Naive thymus-derived CD8-positive, alpha-beta T cell (primary cell): ENCODE measurements at regions not wholly inside any gene's neighbourhood (a gene's known extent, or its start where the extent isn't known, plus 50 kb on each side); places are given as distances from the start of the nearest gene placed in this dataset.
A peak's percentile ranks its signal among the peaks of the same experiment; 100 is the strongest.

ENCODE experiments used
- ATAC-seq, 2 donors: fragments of 150-1000 bp; cut with Tn5 transposase in 1 of 2; sonication (Bioruptor Pico), chemical (Tn5 transposase) in 1 of 2; 1 replicate in 1 of 2; 2 replicates in 1 of 2; pipeline ENCODE4 v1.10.0; 2021; ENCODE audit warnings: mild to moderate bottlenecking in 2 of 2, moderate library complexity in 2 of 2
- POLR2A ChIA-PET: fragments of 350-600 bp; sonication (Branson Sonifier 250); formaldehyde crosslinking; loops from one replicate; lab custom pipeline; 2021; ENCODE audit warnings: antibody characterized with exemption; lab: Charles Lee
- DNase-seq, 10 donors: peaks; one replicate each; pipeline versions ENCODE4 v3.0.0 to v3.0.0-alpha.2; 2020 to 2022
- H3K27ac Mint-ChIP-seq, 10 donors: one replicate each; pipeline ENCODE4 v1.8.0; 2020 to 2022; ENCODE audit warnings: mild to moderate bottlenecking in 10 of 10, mixed read lengths in 10 of 10, moderate library complexity in 4 of 10, inconsistent platforms in 1 of 10
- H3K27me3 Mint-ChIP-seq, 5 donors: one replicate each; pipeline ENCODE4 v1.8.0; 2021 to 2022; ENCODE audit warnings: mixed read lengths in 5 of 5
- H3K36me3 Mint-ChIP-seq, 3 donors: one replicate each; pipeline ENCODE4 v1.8.0; 2020 to 2022; ENCODE audit warnings: mixed read lengths in 3 of 3, mild to moderate bottlenecking in 2 of 3, inconsistent platforms in 1 of 3
- H3K4me1 Mint-ChIP-seq, 4 donors: one replicate each; pipeline ENCODE4 v1.8.0; 2021 to 2022; ENCODE audit warnings: mixed read lengths in 4 of 4
- H3K4me3 Mint-ChIP-seq, 10 donors: one replicate each; pipeline ENCODE4 v1.8.0; 2020 to 2022; ENCODE audit warnings: mild to moderate bottlenecking in 10 of 10, mixed read lengths in 10 of 10, moderate library complexity in 6 of 10, inconsistent platforms in 1 of 10
- H3K9me3 Mint-ChIP-seq, 9 donors: one replicate each; pipeline ENCODE4 v1.8.0; 2020 to 2022; ENCODE audit warnings: mixed read lengths in 9 of 9, mild to moderate bottlenecking in 3 of 9, inconsistent platforms in 1 of 9, moderate library complexity in 1 of 9

DNA sequence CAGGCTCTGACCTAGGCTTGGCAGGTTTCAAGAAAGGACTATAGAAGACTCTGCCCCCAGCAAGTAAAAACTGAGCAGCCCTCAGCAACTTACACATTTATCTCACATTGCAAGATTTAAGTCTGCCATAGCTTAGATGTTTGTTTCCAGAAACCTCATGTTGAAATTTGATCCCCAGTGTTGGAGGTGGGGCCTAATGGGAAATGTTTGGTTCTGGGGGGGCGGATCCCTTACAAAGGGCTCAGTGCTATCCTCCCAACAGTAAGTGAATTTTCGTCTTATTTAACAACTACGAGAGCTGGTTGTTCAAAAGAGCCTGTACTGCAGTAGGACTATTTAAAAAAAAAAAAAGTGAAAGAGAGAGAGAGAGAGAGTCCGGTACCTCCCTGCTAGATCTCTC lies 125.2 kb upstream of the PROK2 start:
- H3K36me3 Mint-ChIP-seq = no peaks in the 10 kb centered on the region
- ATAC-seq (no peak), DNase-seq (no peak)
- no peak overlapping the region for H3K4me3 Mint-ChIP-seq
- H3K9me3 Mint-ChIP-seq = no peaks in the 10 kb centered on the region
- peaks cover 0 to 33% (median 8%) of the 10 kb centered on the region in 5 donors for H3K27me3 Mint-ChIP-seq
- H3K4me1 Mint-ChIP-seq = peaks cover 1 to 21% (median 5%) of the 10 kb centered on the region in 4 donors
- no peak overlapping the region for H3K27ac Mint-ChIP-seq
- POLR2A ChIA-PET = no interaction called here

DNA sequence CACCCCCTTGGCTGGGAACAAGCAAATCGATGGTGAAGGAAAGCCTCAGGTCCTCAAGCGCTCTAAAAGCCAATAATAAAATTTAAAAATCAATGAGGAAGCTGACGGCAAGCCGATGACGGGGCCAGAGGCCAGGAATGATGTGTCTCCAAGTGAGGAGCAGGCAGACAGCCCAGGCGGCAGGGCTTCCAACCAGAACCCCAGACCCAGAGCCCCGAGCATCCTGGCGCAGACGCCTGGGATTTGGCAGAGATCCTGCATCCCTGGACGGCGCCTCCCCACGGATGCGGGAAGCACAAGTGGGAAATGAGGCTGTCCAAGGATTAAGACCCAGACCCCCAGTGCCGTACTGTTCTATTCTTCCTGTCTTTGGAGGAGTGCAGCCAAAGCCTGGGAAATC lies 123.0 kb upstream of the PROK2 start:
- POLR2A ChIA-PET = no interaction called here
- Mint-ChIP-seq H3K27me3 (peaks cover 0 to 35% (median 8%) of the 10 kb centered on the region in 5 donors), H3K4me3 (no peak overlapping the region), H3K4me1 (peaks cover 1 to 28% (median 5%) of the 10 kb centered on the region in 4 donors), H3K27ac (no peak overlapping the region), H3K36me3 (no peaks in the 10 kb centered on the region), H3K9me3 (no peaks in the 10 kb centered on the region)
- ATAC-seq (no peak), DNase-seq (no peak)

DNA sequence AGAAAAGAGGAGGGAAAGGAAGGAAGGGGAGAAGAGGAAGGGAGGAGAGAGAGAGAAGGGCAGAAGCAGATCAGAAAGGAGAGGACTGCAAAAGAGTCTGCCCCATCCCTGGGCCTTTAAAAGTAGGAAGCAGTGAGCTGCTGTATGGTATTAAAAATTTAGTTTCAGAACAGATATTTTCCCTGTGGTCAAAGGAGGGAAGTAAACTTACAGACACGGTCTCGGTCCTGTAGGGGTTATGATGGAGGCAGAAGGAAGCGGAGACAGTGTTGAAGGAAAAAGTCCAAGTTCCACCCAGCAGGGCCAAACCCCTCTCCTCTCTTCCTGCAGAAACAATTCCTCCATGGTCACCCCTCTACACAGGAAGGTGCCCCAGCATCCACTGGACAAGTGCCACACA lies 122.0 kb upstream of the PROK2 start:
- Mint-ChIP-seq H3K27me3 (peaks cover 2 to 40% (median 8%) of the 10 kb centered on the region in 5 donors), H3K27ac (no peak overlapping the region), H3K9me3 (no peaks in the 10 kb centered on the region), H3K4me3 (no peak overlapping the region), H3K36me3 (no peaks in the 10 kb centered on the region), H3K4me1 (peaks cover 1 to 28% (median 5%) of the 10 kb centered on the region in 4 donors)
- DNase-seq (no peak), ATAC-seq (no peak)
- POLR2A ChIA-PET = no interaction called here

DNA sequence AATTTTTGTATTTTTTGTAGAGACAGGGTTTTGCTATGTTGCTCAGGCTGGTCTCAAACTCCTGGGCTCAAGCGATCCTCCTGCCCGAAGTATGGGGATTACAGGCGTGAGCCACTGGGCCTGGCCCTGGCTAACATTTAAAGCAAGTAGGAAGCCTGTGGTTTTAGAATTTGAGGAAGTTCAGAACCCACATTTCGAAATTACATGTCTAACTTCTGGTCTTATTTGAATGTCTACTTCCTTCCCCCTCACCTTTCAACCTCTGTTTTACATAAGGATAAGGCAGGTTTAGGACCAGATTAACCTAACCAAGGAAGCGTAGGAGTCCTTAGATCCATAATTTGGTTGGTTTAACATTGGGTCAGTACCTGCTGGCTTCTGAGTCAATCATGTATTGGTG lies 120.5 kb upstream of the PROK2 start:
- no peak overlapping the region for H3K4me3 Mint-ChIP-seq
- H3K4me1 Mint-ChIP-seq = peaks cover 3 to 28% (median 5%) of the 10 kb centered on the region in 4 donors
- DNase-seq (peak in 1 of 10 donors; percentile 7), ATAC-seq (no peak)
- no peak overlapping the region for H3K27ac Mint-ChIP-seq
- H3K9me3 Mint-ChIP-seq = peaks cover 0 to 2% (median 0%) of the 10 kb centered on the region in 9 donors
- POLR2A ChIA-PET = no interaction called here
- H3K27me3 Mint-ChIP-seq = peaks cover 2 to 32% (median 14%) of the 10 kb centered on the region in 5 donors
- H3K36me3 Mint-ChIP-seq = no peaks in the 10 kb centered on the region

DNA sequence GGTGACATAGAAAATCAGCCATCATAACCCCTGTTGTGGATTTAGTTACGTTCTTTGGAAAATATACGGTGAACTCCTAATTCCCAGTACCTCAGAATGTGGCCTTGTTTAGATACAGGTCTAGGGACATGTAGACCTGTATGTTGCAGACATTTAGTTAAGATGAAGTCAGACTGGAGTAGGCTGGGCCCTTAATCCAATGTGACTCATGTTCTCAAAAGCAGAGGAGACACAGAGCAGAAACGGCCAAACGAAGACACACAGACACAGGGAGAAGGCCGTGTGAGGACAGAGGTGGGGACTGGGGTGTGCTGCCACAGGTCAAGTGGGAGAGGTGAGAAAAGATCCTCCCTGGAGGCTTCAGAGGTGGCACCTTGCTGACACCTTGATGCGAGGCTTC lies 119.0 kb upstream of the PROK2 start:
- Mint-ChIP-seq H3K4me1 (peaks cover 3 to 28% (median 5%) of the 10 kb centered on the region in 4 donors), H3K27ac (no peak overlapping the region), H3K27me3 (peaks cover 5 to 31% (median 17%) of the 10 kb centered on the region in 5 donors), H3K9me3 (peaks cover 0 to 2% (median 0%) of the 10 kb centered on the region in 9 donors), H3K36me3 (no peaks in the 10 kb centered on the region), H3K4me3 (no peak overlapping the region)
- no peak for DNase-seq
- POLR2A ChIA-PET = no interaction called here
- no peak for ATAC-seq

DNA sequence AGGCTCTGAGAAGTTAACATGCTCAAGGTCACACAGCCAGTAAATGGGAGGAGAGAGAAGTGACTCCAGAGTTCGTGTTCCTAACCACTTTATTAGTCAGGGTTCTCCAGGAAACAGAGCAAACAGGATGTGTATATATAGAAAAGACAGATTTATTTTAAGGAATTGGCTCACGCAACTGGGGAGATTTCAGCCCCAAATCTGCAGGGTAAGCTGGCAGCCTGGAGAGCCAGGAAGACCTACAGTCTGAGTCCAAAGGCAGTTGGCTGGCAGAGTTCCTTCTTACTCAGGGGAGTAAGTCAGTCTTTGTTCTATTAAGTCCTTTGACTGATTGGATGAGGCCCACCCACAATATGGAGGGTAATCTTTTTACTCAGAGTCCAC lies 118.2 kb upstream of the PROK2 start:
- Mint-ChIP-seq H3K27me3 (peaks cover 2 to 30% (median 16%) of the 10 kb centered on the region in 5 donors), H3K4me3 (no peak overlapping the region), H3K9me3 (peaks cover 0 to 2% (median 0%) of the 10 kb centered on the region in 9 donors), H3K36me3 (no peaks in the 10 kb centered on the region), H3K4me1 (peaks cover 2 to 28% (median 5%) of the 10 kb centered on the region in 4 donors), H3K27ac (no peak overlapping the region)
- ATAC-seq (no peak), DNase-seq (no peak)
- POLR2A ChIA-PET = no interaction called here

DNA sequence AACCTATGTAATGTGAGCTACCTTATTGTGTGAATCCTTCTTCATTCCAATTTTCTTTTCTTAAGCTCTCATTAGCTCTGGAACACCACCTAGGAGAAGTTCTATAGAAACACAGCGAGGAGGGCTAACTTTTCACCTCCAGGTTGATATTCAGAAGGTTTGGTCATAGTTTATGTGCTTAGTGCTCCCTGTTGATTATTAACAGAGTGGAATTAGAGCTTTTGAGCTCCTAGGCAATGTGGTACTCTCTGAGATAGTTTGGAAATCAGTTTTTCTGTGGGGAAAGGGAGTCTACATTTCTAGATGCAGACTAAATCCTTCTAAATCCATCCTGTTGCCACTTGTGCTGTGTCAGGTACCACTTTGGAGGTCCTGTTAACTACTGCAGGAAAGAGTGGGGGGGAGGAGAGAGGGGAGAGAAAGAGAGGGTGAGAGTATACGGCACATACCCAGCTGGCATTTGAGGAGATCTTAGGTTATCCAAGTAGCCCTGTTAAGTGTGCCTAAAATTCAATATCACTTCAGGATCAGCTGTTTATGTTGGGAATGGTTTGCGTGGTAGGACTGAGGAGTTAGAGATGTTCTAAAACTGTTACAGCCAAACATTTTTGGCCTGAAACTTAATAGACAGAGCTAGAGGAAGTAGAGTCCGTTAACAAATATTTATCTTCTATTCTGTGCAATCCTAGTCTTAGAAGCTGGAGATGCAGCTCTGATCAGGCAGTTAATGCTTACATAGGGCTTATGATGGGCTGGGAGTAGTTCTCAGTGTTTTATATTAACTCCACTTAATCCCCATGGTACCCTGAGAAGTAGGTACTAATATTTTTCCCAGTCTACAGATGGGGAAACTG lies 117.5 kb upstream of the PROK2 start:
- Mint-ChIP-seq H3K4me1 (peaks cover 2 to 28% (median 5%) of the 10 kb centered on the region in 4 donors), H3K9me3 (peaks cover 0 to 2% (median 0%) of the 10 kb centered on the region in 9 donors), H3K27ac (no peak overlapping the region), H3K4me3 (no peak overlapping the region), H3K27me3 (peaks cover 0 to 36% (median 19%) of the 10 kb centered on the region in 5 donors), H3K36me3 (no peaks in the 10 kb centered on the region)
- no peak for DNase-seq
- no peak for ATAC-seq
- POLR2A ChIA-PET = interaction anchor here (0.5 kb wide), 1 partner anchor 641 kb away, joined by 3 read pairs; no protein-coding TSS in a partner anchor

DNA sequence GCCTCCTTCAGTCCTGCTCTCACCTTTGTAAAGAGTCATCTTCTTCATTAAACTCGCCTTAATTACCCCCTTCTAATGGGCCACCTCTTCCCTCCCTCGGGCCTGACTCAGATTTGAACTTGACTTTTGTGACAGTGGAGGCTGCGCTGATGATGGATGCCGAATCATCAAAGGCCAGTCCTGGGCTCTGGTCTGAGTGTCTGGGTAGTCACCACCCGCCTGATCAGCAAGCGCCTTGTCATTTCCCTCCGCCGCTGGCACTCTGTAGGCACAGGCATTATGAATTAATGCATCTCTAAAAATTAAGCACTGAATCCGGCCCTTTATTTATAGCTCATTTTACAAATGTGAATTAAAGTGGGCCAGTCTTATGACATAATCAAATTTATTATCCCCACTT lies 116.7 kb upstream of the PROK2 start:
- Mint-ChIP-seq H3K4me3 (no peak overlapping the region), H3K27me3 (peaks cover 0 to 36% (median 19%) of the 10 kb centered on the region in 5 donors), H3K9me3 (peaks cover 0 to 2% (median 0%) of the 10 kb centered on the region in 9 donors), H3K36me3 (no peaks in the 10 kb centered on the region), H3K4me1 (peaks cover 2 to 21% (median 5%) of the 10 kb centered on the region in 4 donors), H3K27ac (no peak overlapping the region)
- POLR2A ChIA-PET = no interaction called here
- ATAC-seq (no peak), DNase-seq (no peak)

DNA sequence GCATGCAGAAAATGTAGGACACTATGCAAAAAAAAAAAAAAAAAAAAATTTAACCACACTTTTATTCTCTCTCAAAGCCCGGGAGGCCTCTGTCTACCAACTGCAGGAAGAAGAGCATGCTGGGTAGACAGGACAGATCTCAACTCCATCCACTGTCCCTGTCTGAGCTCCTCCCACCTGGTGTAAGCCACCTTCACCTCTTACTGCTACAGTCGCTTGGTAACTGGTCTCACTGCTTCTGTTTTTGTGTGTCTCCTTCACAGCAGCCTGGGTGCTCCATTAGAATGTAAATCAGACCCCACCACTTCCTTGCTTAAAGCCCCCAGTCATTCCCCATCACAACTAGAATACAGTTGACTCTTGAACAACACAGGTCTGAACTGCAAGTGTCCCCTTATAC lies 115.1 kb upstream of the PROK2 start:
- Mint-ChIP-seq H3K36me3 (no peaks in the 10 kb centered on the region), H3K9me3 (peaks cover 0 to 2% (median 0%) of the 10 kb centered on the region in 9 donors), H3K27me3 (peaks cover 0 to 44% (median 19%) of the 10 kb centered on the region in 5 donors), H3K4me1 (peaks cover 0 to 6% (median under 1%) of the 10 kb centered on the region in 4 donors), H3K4me3 (no peak overlapping the region), H3K27ac (no peak overlapping the region)
- ATAC-seq (no peak), DNase-seq (no peak)
- POLR2A ChIA-PET = interaction anchor here (0.8 kb wide), 1 partner anchor 170 kb away, joined by 6 read pairs; no protein-coding TSS in a partner anchor

DNA sequence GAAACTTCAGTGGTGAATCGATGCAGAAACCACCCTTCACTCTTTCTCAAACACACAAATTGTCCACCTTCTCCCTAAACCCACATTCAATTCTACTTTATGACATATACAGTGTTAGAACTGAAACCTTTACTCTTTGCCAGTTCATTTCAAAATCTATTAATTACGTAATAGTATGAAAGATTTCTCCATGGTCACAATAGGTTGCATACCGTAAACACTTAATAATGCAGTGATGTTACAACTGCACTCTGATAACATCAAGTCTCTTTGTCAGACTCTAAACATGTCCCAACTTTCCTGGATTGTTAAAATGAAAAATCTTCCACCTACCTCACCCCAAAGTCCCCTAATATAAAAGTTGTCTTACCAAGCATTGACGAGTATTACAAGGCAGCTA lies 111.8 kb upstream of the PROK2 start:
- DNase-seq (no peak), ATAC-seq (no peak)
- Mint-ChIP-seq H3K27ac (no peak overlapping the region), H3K27me3 (peaks cover 0 to 33% (median 16%) of the 10 kb centered on the region in 5 donors), H3K4me1 (peaks cover 0 to 2% (median 0%) of the 10 kb centered on the region in 4 donors), H3K4me3 (no peak overlapping the region), H3K9me3 (peaks cover 0 to 2% (median 0%) of the 10 kb centered on the region in 9 donors), H3K36me3 (no peaks in the 10 kb centered on the region)
- POLR2A ChIA-PET = no interaction called here

DNA sequence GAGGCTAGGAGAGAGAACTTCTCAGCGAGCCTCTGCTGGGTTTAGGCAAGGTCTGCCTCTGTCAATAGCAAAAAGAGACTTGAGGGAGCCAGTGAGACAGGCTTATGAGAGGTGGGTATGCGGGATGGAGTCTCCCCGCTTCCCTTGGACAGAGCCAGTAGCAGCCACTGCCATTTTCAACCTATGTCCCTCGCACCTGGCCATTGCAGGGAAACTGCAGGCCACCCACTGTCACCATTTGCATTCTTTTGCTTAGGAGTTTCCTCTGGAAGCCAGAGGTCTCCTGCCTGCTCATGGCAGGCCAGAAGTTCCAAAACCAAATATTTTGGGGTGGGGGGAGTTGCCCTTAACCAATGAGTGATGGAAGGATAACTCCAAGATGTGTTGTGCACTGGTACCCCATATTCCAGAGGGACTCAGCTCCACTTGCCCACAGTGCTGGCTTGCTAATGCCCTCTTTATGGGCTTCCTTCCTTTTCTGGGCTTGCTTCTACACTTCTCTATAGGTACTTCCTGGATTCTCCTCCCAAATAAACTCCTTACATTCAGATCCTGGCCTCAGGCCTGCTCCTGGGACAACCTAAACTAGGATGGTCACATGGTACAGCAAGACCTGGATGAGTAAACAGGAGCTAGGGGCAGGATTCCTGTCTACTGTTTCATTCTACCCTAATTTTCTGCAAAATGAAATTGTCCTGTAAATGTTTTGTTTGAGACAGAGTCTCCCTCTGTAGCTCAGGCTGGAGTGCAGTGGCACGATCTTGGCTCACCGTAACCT lies 108.9 kb upstream of the PROK2 start:
- DNase-seq = no peak
- POLR2A ChIA-PET = no interaction called here
- no peaks in the 10 kb centered on the region for H3K36me3 Mint-ChIP-seq
- ATAC-seq = no peak
- H3K4me3 Mint-ChIP-seq = no peak overlapping the region
- no peak overlapping the region for H3K27ac Mint-ChIP-seq
- H3K9me3 Mint-ChIP-seq = no peaks in the 10 kb centered on the region
- peaks cover 0 to 28% (median 10%) of the 10 kb centered on the region in 5 donors for H3K27me3 Mint-ChIP-seq
- H3K4me1 Mint-ChIP-seq = no peaks in the 10 kb centered on the region

DNA sequence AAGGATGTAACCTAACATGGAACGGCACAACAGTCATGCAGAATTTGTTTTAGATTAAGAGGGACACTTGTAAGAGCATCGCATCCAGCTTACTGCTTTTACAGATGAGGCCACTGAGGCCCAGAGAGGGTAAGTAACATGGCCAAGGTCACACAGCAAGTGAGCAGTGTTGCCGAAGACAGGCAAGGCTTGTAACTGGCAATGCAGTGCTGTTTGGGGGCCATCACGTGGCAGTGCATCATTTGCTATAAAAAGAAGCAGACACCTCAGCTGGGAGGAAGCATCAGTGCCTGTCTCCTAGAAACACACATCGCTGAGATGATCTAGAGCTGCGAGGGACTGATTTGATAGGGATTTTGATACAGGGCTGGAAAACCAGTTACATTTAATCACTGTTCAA lies 108.2 kb upstream of the PROK2 start:
- Mint-ChIP-seq H3K4me1 (no peaks in the 10 kb centered on the region), H3K9me3 (no peaks in the 10 kb centered on the region), H3K36me3 (no peaks in the 10 kb centered on the region), H3K27ac (no peak overlapping the region), H3K4me3 (no peak overlapping the region), H3K27me3 (peaks cover under 1 to 27% (median 7%) of the 10 kb centered on the region in 5 donors)
- POLR2A ChIA-PET = no interaction called here
- DNase-seq = no peak
- no peak for ATAC-seq

DNA sequence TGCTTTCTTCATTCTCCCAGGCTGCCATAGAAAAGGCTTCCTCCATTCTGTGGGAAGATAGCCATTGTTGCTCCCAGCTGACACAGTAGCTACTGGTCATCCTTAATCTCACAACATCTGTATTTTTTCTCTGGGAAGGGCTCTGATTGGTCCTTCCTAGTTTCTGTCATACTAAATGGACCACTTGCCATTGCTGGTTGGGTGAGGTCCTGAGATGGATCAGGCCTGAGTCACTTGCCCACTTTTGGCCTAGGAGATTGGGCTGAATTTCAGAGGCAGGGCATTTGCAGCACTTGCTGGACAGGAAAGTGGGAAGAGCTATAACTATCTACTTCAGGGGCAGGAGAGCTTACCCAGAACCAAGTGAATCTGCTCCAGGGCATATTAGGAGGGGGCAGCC lies 106.5 kb upstream of the PROK2 start:
- Mint-ChIP-seq H3K36me3 (no peaks in the 10 kb centered on the region), H3K4me3 (no peak overlapping the region), H3K27me3 (peaks cover 0 to 25% (median 5%) of the 10 kb centered on the region in 5 donors), H3K27ac (no peak overlapping the region), H3K4me1 (no peaks in the 10 kb centered on the region), H3K9me3 (no peaks in the 10 kb centered on the region)
- POLR2A ChIA-PET = no interaction called here
- ATAC-seq (no peak), DNase-seq (no peak)
